ENCODE measurements at regions not wholly inside any gene's neighbourhood (a gene's known extent, or its start where the extent isn't known, plus 50 kb on each side); places are given as distances from the start of the nearest gene placed in this dataset.

DNA sequence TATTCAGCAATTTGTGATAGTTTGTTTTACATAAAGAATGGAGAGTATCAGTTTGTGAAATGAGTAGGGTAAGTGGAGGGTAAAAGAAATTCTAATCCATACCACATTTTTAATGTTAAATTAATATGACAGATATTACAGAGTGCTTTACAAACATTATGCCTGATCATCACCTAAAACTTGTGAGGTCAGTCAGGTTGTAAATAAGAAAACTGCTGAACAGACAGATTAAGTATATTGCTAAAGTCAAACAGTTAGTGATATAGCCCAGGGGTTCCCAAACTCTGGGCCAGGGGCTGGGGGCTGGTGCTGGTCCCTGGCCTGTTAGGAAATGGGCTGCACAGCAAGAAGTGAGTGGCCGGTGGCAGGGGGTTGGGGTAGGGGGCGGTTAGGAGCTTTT is 273.6 kb downstream of the TRAM1L1 start:
- H3K4me3 ChIP-seq (ENCODE audit: low read depth, poor library complexity, severe bottlenecking), result no peak overlapping the region
- DNase-seq (ENCODE audit: low spot score in 2 of 2), result no peak
- 64 to 82% methylated on average over 2 of the region's 2 CpGs for WGBS, 2 donors
- TF ChIP-seq, protein P1, sequence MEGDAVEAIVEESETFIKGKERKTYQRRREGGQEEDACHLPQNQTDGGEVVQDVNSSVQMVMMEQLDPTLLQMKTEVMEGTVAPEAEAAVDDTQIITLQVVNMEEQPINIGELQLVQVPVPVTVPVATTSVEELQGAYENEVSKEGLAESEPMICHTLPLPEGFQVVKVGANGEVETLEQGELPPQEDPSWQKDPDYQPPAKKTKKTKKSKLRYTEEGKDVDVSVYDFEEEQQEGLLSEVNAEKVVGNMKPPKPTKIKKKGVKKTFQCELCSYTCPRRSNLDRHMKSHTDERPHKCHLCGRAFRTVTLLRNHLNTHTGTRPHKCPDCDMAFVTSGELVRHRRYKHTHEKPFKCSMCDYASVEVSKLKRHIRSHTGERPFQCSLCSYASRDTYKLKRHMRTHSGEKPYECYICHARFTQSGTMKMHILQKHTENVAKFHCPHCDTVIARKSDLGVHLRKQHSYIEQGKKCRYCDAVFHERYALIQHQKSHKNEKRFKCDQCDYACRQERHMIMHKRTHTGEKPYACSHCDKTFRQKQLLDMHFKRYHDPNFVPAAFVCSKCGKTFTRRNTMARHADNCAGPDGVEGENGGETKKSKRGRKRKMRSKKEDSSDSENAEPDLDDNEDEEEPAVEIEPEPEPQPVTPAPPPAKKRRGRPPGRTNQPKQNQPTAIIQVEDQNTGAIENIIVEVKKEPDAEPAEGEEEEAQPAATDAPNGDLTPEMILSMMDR (IDR thresholded peaks at IDR 0.05), result no peak
- TF ChIP-seq POLR2A (IDR thresholded peaks at IDR 0.05), result no peak
- intact Hi-C loops (cut with DNase I; ENCODE audit: low total_unique reads), result no loop called here

DNA sequence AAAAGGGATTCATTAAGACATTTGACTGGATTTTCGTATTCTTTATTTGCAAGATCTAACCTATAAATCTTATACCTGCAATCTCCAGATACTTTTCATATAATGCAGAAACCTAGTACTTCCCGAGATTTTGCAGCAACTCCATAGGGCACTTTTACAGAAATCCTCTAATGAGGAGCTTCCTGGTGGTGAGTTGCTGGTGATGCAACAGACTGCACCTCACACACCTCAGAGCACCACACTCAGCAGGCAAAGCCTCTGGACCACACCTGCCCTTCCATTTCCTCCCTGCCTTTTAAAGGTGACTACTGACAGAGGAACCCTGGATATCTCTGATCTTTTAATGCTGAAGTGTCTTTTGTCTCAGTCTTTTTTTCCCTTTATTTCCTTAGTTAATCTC is 289.4 kb downstream of the TRAM1L1 start:
- TF ChIP-seq POLR2A (IDR thresholded peaks at IDR 0.05), result no peak
- TF ChIP-seq, protein P1 (IDR thresholded peaks at IDR 0.05), result no peak
- intact Hi-C loops (cut with DNase I; ENCODE audit: low total_unique reads), result no loop called here
- no peak for DNase-seq (ENCODE audit: low spot score in 2 of 2)
- no peak overlapping the region for H3K4me3 ChIP-seq (ENCODE audit: low read depth, poor library complexity, severe bottlenecking)
- 54 to 71% methylated on average over 2 of the region's 2 CpGs for WGBS, 2 donors

DNA sequence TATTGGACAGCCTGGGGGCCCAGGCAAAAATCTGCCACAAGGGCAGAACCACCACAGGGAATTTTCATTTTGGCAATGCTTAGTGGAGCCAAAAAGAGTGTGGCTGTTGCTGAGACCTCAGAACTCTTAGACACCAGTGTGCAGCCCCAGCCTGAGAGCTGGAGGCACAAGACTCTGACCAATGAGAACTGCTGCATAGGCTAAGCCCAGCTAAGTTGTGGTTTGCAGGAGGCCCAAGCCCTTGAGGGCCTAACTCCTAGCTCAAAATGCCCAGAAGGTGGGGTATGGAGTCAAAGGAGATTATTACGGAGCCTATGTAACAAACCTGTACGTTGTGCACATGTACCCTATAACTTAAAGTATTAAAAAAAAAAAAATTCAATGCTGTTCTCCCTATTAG is 296.7 kb downstream of the TRAM1L1 start:
- WGBS, 2 donors, result 91 to 95% methylated on average over 2 of the region's 2 CpGs
- DNase-seq (ENCODE audit: low spot score in 2 of 2), result no peak

DNA sequence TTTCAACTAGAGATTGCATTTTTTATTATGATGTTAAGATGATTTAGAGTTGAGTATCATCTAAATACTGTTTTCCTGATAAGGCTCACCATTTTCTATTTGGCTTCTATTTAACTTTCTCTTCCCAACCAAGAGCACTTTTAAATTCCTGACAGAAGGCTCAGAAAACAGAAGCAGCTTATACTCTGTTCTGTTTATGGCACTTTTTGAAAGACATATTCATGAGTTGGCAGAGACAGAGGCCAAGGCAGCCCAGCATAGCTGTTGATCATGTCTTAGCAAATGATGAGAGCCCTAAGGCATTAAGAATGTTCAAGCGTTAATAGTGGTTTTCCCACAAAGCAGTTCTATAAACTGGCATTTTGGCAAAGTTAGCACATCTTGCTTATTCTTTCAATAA is 330.3 kb downstream of the TRAM1L1 start:
- WGBS, 2 donors, result 26 to 46% methylated on average over 1 of the region's 1 CpG
- no peak for DNase-seq (ENCODE audit: low spot score in 2 of 2)
- no peak overlapping the region for H3K4me3 ChIP-seq (ENCODE audit: low read depth, poor library complexity, severe bottlenecking)
- intact Hi-C loops (cut with DNase I; ENCODE audit: low total_unique reads), result no loop called here
- TF ChIP-seq, protein P1 (IDR thresholded peaks at IDR 0.05), result no peak
- no peak for TF ChIP-seq POLR2A (IDR thresholded peaks at IDR 0.05)

More for the DNA sequence above, 296.7 kb downstream of the TRAM1L1 start:
- no peak overlapping the region for H3K4me3 ChIP-seq (ENCODE audit: low read depth, poor library complexity, severe bottlenecking)
- intact Hi-C loops (cut with DNase I; ENCODE audit: low total_unique reads), result no loop called here
- TF ChIP-seq POLR2A (IDR thresholded peaks at IDR 0.05), result no peak
- TF ChIP-seq, protein P1 (IDR thresholded peaks at IDR 0.05), result no peak

DNA sequence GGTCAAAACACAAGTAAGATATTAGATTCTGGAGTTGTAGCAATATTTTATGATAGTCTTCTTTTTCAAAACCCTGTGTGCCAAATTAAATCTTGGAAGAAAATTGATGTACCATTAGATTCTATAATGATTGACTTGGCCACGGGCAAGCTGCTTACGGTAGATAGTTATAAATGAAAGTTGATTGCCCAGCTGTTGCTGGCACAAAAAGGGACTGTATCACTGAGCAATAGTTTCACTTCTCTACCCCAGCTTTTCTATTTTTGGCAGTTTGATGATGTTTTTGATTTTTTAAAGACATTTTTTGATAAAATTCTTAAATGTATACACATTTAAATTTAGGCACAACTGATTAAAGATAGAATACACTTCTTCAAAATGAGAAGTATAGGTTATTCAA is 333.3 kb downstream of the TRAM1L1 start:
- 36 to 44% methylated on average over 2 of the region's 2 CpGs for WGBS, 2 donors
- TF ChIP-seq, protein P1 (IDR thresholded peaks at IDR 0.05), result no peak
- TF ChIP-seq POLR2A (IDR thresholded peaks at IDR 0.05), result no peak
- intact Hi-C loops (cut with DNase I; ENCODE audit: low total_unique reads), result no loop called here

DNA sequence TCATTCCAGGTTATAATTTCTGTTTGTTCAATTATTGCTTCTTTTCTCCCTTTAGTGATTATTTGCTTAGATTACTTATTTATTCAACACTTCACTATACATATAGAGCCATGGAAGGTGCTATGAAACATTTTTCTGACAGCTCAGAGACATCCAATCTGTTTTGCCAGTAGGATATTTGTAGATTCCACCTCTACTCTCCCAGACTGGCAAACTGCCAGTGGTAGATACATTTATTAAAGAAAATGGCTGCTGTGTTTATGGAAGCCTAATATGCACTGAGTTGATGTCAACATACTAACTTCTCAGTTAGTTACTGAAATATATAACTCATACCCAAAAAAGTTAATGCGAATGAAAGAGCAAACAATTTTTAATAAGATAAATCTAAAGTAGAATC is 348.6 kb downstream of the TRAM1L1 start:
- DNase-seq (ENCODE audit: low spot score in 2 of 2), result no peak
- 93 to 98% methylated on average over 1 of the region's 1 CpG for WGBS, 2 donors
- intact Hi-C loops (cut with DNase I; ENCODE audit: low total_unique reads), result no loop called here
- TF ChIP-seq, protein P1 (IDR thresholded peaks at IDR 0.05), result no peak
- no peak for TF ChIP-seq POLR2A (IDR thresholded peaks at IDR 0.05)
- H3K4me3 ChIP-seq (ENCODE audit: low read depth, poor library complexity, severe bottlenecking), result no peak overlapping the region

More for the DNA sequence above, 333.3 kb downstream of the TRAM1L1 start:
- DNase-seq (ENCODE audit: low spot score in 2 of 2), result no peak
- no peak overlapping the region for H3K4me3 ChIP-seq (ENCODE audit: low read depth, poor library complexity, severe bottlenecking)

Measured in lower leg skin (tissue), 4 donors.